NCI-H2227 treated with DMSO at 0.1 percent for 48 hours (cell line): ENCODE measurements at regions not wholly inside any gene's neighbourhood (a gene's known extent, or its start where the extent isn't known, plus 50 kb on each side); places are given as distances from the start of the nearest gene placed in this dataset.
"Not testable (repeated sequence)": the region's sequence is repeated elsewhere in the genome, so short reads cannot be mapped to it uniquely, and the experiment has no call there.

Experiments
- DNase-seq: peaks from one replicate; lab custom pipeline; 2025; lab: John Stamatoyannopoulos, UW

DNA sequence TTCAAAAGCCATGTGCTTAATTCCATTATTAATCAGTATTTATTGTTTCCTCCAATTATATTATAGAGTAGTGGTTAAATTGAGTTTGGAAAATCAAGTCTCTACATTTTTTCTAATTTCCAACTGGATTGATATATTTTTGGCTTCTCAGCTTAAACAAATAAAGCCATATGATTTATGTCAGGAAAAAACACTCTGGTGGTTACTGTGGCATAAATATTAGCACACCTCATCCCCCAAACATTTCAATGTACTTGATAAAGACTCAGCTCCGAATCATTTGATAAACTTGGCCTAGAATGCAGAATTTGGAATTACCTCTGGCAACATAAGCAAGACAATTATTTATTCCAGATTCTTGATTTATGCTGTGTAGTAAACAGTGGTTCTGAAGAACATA lies 2313.8 kb downstream of the ARAP2 start:
- no peak for DNase-seq

DNA sequence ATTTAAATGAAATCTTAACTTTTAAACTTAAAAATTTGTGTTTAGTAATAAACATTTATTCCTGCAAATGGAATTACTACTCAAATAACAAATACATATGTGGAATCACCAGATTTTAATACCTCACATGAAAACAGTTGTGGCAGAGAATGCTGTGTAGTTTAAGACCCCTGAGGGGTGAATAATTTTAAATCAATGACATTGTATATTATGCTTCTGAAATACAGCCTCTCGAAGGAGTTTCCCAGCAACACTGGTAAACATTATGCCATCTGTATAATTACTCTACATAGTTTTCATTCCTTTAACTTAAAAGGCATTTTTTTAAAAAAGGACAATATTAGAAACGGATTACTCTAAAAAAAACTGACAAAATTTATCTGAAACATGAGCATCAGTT lies 2313.3 kb downstream of the ARAP2 start:
- no peak for DNase-seq

DNA sequence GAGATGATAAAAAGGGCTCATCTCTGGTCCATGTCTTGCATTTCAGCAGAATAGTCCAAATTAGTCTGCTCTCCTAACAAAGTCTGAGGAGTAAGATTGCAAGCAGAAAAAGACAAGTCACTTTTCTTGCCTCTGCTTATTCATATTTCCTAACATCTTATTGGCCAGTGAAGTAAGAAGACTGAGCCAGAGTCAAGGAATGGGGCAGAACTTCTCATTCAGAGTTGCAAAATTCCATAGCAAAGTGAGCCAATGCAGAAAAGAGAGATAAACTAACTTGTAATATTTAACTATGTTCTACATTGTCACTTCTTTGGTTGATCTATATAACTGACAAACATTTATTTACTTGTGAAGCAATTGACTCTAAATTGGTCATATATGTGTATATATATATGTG lies 2304.0 kb downstream of the ARAP2 start:
- DNase-seq, result no peak

DNA sequence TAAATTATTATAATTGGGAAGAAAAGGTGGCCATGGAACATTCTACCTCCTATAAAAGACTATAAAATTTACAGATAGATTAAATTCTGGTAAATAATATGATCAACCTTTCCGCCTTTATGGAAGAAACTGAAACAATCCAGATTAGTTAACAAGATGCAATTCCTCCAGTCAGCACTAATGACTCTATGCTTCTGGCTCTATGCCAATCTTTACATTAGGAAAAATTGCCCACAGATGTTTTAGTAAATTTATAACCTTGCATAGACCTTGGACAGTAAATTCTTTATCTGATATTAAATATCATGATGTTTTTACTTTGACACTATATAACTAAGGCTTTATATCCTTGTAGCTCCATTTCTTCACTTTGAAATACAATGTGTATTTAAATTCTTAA lies 2302.5 kb downstream of the ARAP2 start:
- no peak for DNase-seq

DNA sequence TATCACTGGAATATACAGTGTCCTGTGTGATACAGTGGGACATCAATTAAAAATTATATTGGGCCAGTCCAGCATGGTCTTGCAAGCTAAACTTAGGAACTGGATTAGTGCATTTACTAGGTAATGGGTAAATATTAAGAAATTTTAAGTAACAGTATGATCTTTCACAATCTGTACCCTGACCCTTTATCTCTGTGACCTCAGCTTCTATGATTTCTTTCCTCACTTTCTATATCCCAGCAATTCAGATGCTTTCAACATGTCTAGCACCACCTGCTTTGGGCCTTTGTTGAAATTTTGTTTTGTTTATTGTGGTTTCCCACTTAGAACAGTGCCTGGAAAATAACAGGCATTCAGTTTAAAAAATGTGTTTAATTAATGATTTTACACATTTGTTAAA lies 2295.4 kb downstream of the ARAP2 start:
- no peak for DNase-seq

DNA sequence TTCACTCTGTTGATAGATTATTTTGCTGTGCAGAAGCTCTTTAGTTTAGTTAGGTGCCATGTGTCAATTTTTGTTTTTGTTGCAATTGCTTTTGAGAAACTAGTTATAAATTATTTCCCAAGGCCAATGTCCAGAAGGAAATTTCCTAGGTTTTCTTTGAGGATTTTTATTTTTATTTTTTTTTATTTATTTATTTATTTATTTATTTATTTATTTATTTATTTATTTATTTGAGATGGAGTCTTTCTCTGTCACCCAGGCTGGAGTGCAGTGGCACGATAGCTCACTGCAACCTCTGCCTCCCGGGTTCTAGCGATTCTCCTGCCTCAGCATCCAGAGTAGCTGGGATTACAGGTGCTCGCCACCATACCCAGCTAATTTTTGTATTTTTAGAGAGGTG lies 2290.5 kb downstream of the ARAP2 start:
- not testable (repeated sequence) for DNase-seq

DNA sequence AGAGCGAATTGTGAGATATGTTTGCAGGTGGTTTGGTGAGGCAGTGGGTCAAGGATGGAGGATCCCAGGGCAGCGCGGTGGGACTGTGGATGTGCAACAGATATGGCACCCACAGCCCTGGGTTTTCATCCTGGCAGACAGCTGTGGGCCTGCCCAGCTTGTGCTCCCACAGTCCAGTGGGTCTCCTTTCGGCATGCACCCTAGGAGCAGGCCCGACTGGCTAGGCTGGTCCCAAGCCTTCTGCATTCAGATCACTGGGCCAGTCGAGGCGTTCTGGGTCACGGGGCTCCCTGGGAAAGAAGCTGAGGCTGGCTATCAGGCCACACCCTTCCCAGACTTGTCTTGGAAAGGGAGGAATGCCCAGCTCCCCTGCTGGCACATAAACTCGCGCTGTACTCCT lies 2289.6 kb downstream of the ARAP2 start:
- no peak for DNase-seq

DNA sequence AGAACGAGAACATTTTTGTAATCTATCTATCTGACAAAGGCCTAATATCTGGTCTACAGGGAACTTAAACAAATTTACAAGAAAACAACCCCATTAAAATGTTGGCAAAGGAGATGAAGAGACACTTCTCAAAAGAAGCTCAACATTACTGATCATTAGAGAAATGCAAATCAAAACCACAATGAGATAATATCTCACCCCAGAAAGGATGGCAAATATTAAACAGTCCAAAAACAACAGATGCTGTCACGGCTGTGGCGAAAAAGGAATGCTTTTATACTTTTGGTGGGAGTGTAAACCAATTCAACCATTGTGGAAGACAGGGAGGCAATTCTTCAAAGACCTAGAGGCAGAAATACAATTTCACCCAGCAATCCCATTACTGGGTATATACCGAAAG lies 2284.8 kb downstream of the ARAP2 start:
- no peak for DNase-seq

DNA sequence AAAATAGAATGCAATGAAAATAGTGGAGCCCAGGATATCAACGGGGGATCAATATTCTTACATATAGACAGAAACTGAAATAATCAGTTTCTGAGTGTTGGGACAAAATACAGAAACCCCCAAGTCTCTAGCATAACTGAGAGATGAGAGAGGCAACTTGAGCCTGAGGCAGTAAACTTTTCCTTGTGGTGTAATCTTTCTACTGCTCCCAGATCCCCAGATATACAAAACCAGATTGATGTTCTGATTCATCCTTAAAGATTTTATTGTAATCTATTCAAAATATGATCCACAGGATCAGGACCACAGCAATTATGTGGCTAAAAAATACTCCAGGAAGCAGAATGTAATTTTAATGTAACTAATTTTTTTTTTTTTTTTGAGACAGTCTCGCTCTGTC lies 2282.6 kb downstream of the ARAP2 start:
- no peak for DNase-seq

DNA sequence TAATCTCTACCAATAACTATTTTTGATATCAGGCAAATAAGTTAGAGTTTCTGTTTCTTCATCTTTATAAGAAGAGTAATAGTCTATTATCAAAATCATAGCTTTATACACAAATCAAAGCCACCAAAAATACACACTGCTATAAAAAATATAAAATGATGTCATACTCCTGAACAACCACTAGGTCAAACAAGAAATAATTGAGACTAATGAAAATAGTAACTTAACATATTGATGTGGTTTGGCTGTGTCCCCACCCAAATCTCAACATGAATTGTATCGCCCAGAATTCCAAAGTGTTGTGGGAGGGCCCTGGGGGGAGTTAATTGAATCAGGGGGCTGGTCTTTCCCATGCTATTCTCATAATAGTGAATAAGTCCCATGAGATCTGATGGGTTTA lies 2277.5 kb downstream of the ARAP2 start:
- no peak for DNase-seq

DNA sequence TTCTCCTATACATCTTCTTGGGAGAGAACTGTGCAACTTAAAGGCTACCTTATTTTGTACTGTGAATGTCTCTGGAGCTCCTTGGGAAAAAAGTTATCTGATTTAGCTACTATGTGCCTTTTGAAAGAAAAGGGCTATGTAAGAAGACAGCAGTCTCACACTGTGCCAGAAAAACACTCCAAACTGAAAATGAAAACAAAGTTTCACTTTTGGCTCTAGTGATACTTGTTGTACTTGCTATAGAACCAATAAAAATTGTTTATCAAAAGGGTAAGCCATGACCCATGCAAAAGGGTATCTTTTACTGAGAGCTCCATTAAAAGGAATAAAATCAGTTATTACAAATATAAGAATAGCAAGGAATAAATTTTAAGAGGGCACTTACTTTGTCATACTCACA lies 2270.0 kb downstream of the ARAP2 start:
- no peak for DNase-seq

DNA sequence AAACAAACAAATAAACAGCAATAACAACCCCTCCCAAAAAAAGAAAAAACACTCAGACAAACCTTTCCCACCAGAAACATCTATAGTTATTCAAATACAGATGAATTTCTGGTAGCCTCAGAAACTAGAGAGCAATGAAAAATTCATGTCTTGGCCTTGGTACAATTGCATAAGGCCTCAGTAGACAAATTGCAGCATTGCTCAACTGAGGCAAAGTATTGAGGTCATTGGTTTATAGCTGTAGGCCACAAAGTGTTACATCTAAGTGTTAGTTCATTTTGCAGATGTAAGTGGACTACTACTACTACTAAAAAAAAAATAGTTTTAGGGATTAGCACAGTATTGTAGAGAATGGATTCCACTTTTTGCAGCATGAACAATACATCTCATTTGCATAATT lies 2268.3 kb downstream of the ARAP2 start:
- DNase-seq, result no peak

DNA sequence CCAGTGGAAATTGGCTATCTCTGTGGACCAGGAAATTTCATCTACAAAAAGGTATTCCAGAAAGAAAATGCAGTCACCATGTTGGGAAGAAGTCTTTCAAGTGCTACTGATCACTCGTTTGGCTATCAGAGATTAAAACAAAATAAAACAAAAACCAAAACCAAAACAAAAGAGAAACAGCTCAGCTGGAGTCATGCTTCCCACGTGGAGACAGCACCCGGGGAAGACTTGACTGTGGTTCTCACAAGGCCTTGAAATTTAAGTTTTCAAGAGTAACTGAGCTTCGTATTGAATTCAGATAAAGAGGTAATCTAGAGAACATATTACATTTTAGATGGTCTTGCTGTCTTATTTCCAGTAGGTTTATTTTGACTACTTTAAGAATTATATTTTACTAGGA lies 2264.5 kb downstream of the ARAP2 start:
- not testable (repeated sequence) for DNase-seq

DNA sequence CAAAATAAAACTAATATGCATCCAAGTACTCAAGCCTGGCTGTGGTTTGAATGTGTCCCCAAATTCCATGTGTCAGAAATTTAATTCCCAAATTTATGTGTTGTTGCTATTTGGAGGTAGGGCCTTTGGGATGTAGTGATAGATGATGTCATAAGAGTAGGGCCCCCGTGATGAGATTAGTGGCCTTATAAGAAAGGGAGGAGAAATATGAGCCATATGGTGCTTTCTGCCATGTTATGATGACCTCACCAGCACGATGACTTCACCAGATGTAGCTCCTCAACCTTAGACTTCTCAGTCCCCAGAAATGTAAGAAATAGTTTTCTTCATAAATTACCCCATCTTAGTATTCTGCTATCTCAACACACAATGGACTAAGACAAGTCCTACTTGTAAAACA lies 2264.0 kb downstream of the ARAP2 start:
- no peak for DNase-seq

DNA sequence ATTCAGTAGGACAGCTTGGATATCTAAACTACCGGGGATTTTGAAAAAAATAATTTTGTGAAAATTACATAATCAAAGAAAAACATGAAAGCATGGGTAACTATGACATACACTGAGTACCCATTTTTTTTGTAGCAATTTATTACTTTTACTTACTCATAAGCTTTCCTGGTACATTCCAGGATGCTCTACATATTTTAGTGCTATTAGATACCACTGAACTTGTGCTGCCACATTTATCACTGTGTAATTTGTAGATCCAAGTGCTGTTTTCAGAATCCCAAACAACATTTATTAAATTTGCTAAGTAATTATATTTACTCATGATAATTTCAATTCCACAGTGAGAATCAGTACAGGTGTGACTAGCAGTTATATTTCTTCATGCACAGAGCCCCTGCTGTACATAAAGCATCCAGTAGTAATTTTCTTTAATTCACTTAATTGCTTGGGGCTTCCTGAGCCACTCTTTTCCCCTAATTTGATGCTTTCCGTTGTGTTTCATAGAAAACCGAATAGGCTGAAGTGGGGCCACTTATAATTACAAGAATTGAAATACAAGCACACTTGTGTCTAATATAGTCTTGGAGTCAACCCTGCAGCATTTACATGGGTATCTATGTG lies 2254.4 kb downstream of the ARAP2 start:
- no peak for DNase-seq

DNA sequence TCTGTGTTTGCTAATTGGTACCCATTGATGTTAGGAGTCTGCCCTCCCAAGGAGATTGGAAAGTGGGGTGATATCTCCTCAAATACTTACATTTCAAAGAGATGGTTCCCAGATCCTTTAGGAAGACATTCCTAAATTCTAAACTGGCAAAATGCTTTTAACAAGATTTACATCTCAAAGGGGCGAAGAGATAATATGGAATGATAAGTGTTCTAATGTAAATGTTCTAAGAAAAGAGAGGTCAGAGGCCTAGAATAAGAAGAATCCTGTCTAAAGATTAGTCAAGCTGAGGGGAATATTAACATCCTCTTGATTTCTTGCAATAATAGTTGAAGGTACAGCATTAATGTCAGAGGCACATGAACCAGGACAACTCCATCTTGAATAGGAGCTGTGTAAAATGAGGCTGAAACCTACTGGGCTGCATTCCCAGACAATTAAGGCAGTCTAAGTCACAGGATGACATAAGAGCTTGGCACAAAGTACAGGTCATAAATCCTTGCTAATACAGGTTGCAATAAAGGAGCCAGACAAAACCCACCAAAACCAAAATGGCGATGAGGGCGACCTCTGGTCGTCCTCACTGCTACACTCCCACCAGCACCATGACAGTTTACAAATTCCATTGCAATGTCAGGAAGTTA lies 2248.1 kb downstream of the ARAP2 start:
- DNase-seq, result no peak

DNA sequence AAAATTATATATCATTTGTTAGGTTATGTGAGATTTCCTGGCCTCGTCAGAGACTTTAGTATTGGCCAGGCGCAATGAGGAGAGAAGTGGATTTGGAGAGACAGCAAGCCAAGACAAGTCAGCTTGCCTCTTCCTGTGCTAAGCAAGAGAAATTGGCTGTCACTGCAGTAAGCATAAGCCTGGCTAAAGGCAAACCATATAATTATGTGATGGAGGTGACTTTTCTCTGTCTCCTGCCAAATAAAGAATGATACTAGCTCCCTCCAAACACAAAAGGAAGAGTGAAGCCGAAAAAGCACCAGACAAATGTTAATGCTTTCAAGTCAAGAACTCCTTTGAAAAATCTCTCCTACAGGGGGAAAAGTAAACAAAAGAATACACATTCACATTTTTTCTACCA lies 2246.0 kb downstream of the ARAP2 start:
- DNase-seq, result peak; percentile 36

DNA sequence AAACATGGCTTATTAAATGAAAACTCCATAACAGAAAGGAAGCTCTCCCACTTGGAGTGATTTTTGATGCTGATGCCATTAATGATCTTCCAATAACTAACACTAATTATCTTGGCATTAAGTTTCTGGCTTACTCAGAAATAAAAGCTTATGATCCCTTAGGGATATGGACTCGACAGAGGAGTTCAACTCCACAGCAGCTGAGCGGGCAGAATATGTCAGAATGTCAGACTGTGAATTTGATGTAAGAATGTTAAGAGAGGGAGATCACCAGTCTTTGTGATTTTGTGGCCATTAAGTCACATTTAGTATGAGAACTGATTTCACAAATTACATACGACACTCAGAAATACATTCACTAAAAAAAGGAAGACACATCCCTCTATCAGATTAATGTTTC lies 2244.0 kb downstream of the ARAP2 start:
- DNase-seq, result no peak

DNA sequence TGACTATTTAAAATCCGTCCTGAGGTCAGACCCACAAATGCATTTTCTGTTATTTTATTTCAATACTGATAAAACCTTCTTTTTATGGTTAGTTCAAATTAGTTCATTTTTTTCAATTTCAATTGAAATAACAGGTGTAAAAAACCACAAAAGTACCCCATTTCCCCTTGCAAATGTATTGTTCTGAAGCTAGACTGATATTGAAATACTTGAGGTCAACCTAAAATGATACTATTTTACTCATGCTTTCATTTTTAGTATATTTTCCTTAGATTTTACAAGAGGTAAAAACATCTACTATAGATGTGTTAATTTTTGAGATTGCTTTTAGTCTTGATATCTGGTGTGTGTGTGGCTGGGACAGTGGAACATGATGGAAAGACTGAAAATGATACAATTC lies 2237.8 kb downstream of the ARAP2 start:
- DNase-seq, result not testable (repeated sequence)

DNA sequence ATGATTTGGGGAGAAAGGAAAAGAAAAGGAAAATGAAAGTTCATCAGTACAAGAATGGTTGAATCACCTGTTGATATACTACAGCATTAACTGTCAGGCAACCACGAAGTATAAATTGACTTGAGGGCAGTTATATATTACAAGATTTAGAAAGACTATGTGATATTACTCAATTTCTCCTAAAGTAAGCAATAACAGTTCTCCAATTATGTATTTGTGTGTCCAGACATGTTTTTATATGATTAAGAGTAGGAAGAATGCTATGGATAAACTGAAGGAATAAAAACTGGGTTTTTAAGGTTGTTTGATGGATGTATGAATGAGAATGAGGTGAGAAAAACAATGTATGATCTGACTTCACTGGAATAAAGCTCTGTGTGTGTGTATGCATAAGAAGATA lies 2234.4 kb downstream of the ARAP2 start:
- no peak for DNase-seq

DNA sequence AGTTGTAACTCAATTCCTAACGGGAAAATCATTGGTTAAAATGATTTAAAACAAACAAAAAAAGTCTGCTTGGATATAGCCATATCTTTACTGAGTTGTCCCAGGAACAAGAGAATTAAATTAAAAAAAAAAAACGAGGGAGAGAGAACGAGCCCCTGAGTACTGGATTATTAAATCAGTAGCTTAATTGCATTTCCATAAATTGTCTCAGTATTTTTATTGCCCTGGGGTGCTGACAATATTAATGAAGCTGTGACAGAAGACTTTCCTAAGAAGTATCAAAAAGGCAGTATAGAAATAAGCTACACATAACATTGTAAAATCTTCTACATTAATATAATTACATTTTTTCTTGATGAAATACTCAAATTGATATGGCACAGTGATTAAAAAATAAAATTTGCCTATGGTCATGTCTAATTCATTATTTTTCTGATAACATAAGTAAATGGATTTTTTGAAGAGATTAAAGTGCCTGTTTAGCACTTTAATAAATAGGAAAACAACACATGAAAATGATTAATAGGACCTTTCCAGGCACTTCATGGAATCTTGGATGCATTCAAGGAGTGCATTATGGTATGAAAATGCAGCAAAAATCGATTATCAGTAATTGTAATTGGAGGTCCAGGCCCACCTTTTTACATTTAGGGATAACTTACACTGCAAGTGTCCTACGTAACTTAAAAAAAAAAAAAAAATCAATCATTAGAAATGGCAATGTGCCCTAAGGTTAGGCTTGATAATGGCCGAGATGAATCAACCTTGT lies 2233.4 kb downstream of the ARAP2 start:
- no peak for DNase-seq

DNA sequence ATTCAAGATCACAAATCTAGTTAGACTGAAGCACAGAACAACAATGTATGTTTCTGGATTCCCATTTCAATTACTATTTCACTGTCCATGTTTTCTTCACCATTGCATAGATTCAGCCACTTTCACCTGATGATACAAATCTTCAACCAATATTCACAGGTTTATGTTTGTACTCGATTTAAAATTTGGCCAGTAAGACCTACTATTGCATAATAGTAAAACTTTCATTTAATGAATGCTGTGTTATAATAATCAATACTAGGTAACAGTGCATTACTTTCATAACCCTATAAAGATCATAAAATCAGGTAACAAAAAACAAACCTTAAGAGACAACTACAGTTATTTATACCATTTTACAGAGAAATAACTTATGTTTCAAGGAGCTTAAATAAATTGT lies 2209.1 kb downstream of the ARAP2 start:
- no peak for DNase-seq

DNA sequence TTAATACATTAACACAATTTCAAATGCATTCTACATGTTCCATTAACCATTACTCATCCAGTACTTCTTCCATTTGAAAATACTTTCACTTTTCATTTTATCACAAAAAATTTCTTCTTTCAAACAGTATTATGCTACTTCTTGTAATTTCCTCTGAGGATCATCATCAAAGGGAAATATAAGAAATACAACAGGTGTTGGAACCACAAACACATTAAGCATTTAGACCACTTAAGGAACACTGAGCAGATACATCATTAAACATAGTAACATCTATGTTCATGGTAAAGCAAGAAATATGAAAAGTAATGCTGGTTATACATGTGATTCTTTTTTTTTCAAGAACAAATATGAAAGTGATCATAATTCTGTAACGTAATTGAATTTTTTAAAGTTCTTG lies 2207.0 kb downstream of the ARAP2 start:
- DNase-seq, result no peak

DNA sequence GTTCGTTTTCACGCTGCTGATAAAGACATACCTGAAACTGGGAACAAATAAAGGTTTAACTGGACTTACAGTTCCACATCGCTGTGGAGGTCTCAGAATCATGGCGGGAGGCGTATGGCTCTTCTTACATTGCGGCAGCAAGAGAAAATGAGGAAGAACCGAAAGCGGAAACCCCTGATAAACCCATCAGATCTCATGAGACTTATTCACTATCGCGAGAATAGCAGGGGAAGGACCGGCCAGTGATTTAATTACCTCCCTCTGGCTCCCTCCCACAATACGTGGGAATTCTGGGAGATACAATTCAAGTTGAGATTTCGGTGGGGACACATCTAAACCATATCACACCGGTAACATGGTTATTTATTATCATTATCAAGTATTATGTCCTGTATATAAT lies 2204.5 kb downstream of the ARAP2 start:
- DNase-seq, result no peak
